ENCODE measurements at regions not wholly inside any gene's neighbourhood (a gene's known extent, or its start where the extent isn't known, plus 50 kb on each side); places are given as distances from the start of the nearest gene placed in this dataset.

GRCh38 chr2:56502616-56503015 is 318.8 kb downstream of the CCDC85A start:
- TF ChIP-seq EZH2 (IDR thresholded peaks at IDR 0.05; ENCODE audit: low read length, unreplicated experiment) (no peak), CTCF (conservative IDR thresholded peaks at IDR 0.05; ENCODE audit: low read depth, low read length) (no peak)
